UCSD-AML1 (cell line): ENCODE measurements at regions not wholly inside any gene's neighbourhood (a gene's known extent, or its start where the extent isn't known, plus 50 kb on each side); places are given as distances from the start of the nearest gene placed in this dataset.

ENCODE experiments used
- DNase-seq: peaks from one replicate; lab custom pipeline; 2025; ENCODE audit not compliant: unreplicated experiment; lab: John Stamatoyannopoulos, UW

- no peak for DNase-seq
Measured at GRCh38 chr1:56196839-56197238, 382.5 kb downstream of the PLPP3 start.

- no peak for DNase-seq
Measured at GRCh38 chr1:56194701-56195300, 384.6 kb downstream of the PLPP3 start.

- DNase-seq = no peak
Measured at GRCh38 chr1:56193656-56194055, 385.7 kb downstream of the PLPP3 start.

- DNase-seq = no peak
Measured at GRCh38 chr1:56191369-56191768, 388.0 kb downstream of the PLPP3 start.

GRCh38 chr1:56190806-56191365, 388.5 kb downstream of the PLPP3 start:
- DNase-seq = no peak

GRCh38 chr1:56189946-56190805, 389.2 kb downstream of the PLPP3 start:
- no peak for DNase-seq

- DNase-seq = no peak
Measured at GRCh38 chr1:56189454-56189853, 389.9 kb downstream of the PLPP3 start.

GRCh38 chr1:56188855-56189254, 390.5 kb downstream of the PLPP3 start:
- no peak for DNase-seq

- no peak for DNase-seq
Measured at GRCh38 chr1:56188221-56188620, 391.1 kb downstream of the PLPP3 start.

GRCh38 chr1:56187405-56187804, 392.0 kb downstream of the PLPP3 start:
- DNase-seq = no peak

GRCh38 chr1:56185493-56185892, 393.9 kb downstream of the PLPP3 start:
- DNase-seq = no peak

- no peak for DNase-seq
Measured at GRCh38 chr1:56183151-56183550, 396.2 kb downstream of the PLPP3 start.

- no peak for DNase-seq
Measured at GRCh38 chr1:56180520-56181190, 398.7 kb downstream of the PLPP3 start.

GRCh38 chr1:56179543-56179942, 399.8 kb downstream of the PLPP3 start:
- DNase-seq = no peak

- no peak for DNase-seq
Measured at GRCh38 chr1:56175211-56175610, 404.2 kb downstream of the PLPP3 start.

- no peak for DNase-seq
Measured at GRCh38 chr1:56174176-56174885, 405.0 kb downstream of the PLPP3 start.

GRCh38 chr1:56173736-56174135, 405.6 kb downstream of the PLPP3 start:
- DNase-seq = no peak

GRCh38 chr1:56171670-56172069, 407.7 kb downstream of the PLPP3 start:
- no peak for DNase-seq

- no peak for DNase-seq
Measured at GRCh38 chr1:56170784-56171320, 408.5 kb downstream of the PLPP3 start.

- DNase-seq = no peak
Measured at GRCh38 chr1:56169856-56170255, 409.5 kb downstream of the PLPP3 start.

GRCh38 chr1:56168176-56168575, 411.2 kb downstream of the PLPP3 start:
- no peak for DNase-seq
